HL-60 (cell line): ENCODE measurements at regions not wholly inside any gene's neighbourhood (a gene's known extent, or its start where the extent isn't known, plus 50 kb on each side); places are given as distances from the start of the nearest gene placed in this dataset.

Source experiments
- DNase-seq, 2 experiments: peaks; one replicate each; pipeline ENCODE4 v3.0.0-alpha.2; 2010 to 2020; ENCODE audit warnings: low read depth in 1 of 2, low spot score in 1 of 2
- H3K27ac ChIP-seq: fragments of 250-450 bp; sonication (Bioruptor Pico); replicated peaks from 2 replicates; pipeline ENCODE4 v1.5.1; 2020; ENCODE audit warnings: mild to moderate bottlenecking, moderate library complexity
- H3K27me3 ChIP-seq: fragments of 250-450 bp; sonication (Bioruptor Pico); 2 replicates; pipeline ENCODE4 v1.5.1; 2021; ENCODE audit warnings: mild to moderate bottlenecking, moderate library complexity; ENCODE audit not compliant: insufficient read depth, poor library complexity, severe bottlenecking
- H3K4me3 ChIP-seq: replicated peaks from 2 replicates; pipeline ENCODE4 v1.5.1; 2011; ENCODE audit warnings: mild to moderate bottlenecking, control low read depth, low read length; ENCODE audit not compliant: insufficient read depth
- GABPA ChIP-seq: IDR thresholded peaks from 2 replicates; pipeline ENCODE4 v1.6.1; 2012; ENCODE audit warnings: low read depth
- POLR2AphosphoS5 ChIP-seq: IDR thresholded peaks from 2 replicates; pipeline ENCODE4 v1.6.1; 2012; ENCODE audit warnings: low read depth
- SPI1 ChIP-seq: IDR thresholded peaks from 2 replicates; pipeline ENCODE4 v1.6.1; 2012; ENCODE audit warnings: low read depth, mild to moderate bottlenecking, borderline replicate concordance
- TF ChIP-seq, protein P1 (sequence below): IDR thresholded peaks from one replicate; pipeline ENCODE4 v1.5.1; 2011; ENCODE audit warnings: low read length, control low read depth, inconsistent platforms; ENCODE audit not compliant: insufficient read depth
- TF ChIP-seq, protein P2 (sequence below): IDR thresholded peaks from 2 replicates; pipeline ENCODE4 v1.6.1; 2012; ENCODE audit warnings: low read depth; ENCODE audit not compliant: insufficient replicate concordance

DNA sequence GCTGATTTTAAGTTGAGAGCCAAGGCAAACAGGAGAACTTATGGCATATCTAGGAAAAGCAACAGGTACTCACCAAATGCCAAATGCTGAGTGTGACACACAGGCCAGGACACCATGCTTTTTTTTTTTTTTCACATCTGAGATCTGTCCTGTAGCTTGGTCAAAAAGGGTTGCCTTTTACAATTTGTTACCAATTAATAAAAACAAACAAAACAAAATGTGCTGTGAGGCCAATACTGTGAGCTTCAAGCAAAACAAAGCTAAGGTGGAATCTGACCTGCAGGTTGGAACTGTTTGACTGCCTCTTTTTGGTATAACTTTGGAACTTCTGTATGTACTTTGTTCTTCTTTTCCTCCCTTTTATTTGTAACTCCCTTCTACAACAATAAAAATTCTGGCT is 548.5 kb upstream of the IGFBP7 start:
- DNase-seq, result no peak
- no peaks in the 10 kb centered on the region for H3K27me3 ChIP-seq
- H3K4me3 ChIP-seq, result no peak overlapping the region
- H3K27ac ChIP-seq, result no peak overlapping the region
- TF ChIP-seq, protein P1, sequence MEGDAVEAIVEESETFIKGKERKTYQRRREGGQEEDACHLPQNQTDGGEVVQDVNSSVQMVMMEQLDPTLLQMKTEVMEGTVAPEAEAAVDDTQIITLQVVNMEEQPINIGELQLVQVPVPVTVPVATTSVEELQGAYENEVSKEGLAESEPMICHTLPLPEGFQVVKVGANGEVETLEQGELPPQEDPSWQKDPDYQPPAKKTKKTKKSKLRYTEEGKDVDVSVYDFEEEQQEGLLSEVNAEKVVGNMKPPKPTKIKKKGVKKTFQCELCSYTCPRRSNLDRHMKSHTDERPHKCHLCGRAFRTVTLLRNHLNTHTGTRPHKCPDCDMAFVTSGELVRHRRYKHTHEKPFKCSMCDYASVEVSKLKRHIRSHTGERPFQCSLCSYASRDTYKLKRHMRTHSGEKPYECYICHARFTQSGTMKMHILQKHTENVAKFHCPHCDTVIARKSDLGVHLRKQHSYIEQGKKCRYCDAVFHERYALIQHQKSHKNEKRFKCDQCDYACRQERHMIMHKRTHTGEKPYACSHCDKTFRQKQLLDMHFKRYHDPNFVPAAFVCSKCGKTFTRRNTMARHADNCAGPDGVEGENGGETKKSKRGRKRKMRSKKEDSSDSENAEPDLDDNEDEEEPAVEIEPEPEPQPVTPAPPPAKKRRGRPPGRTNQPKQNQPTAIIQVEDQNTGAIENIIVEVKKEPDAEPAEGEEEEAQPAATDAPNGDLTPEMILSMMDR, result no peak
- TF ChIP-seq GABPA (no peak), SPI1 (no peak), POLR2AphosphoS5 (no peak)
- TF ChIP-seq, protein P2, sequence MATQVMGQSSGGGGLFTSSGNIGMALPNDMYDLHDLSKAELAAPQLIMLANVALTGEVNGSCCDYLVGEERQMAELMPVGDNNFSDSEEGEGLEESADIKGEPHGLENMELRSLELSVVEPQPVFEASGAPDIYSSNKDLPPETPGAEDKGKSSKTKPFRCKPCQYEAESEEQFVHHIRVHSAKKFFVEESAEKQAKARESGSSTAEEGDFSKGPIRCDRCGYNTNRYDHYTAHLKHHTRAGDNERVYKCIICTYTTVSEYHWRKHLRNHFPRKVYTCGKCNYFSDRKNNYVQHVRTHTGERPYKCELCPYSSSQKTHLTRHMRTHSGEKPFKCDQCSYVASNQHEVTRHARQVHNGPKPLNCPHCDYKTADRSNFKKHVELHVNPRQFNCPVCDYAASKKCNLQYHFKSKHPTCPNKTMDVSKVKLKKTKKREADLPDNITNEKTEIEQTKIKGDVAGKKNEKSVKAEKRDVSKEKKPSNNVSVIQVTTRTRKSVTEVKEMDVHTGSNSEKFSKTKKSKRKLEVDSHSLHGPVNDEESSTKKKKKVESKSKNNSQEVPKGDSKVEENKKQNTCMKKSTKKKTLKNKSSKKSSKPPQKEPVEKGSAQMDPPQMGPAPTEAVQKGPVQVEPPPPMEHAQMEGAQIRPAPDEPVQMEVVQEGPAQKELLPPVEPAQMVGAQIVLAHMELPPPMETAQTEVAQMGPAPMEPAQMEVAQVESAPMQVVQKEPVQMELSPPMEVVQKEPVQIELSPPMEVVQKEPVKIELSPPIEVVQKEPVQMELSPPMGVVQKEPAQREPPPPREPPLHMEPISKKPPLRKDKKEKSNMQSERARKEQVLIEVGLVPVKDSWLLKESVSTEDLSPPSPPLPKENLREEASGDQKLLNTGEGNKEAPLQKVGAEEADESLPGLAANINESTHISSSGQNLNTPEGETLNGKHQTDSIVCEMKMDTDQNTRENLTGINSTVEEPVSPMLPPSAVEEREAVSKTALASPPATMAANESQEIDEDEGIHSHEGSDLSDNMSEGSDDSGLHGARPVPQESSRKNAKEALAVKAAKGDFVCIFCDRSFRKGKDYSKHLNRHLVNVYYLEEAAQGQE, result no peak

DNA sequence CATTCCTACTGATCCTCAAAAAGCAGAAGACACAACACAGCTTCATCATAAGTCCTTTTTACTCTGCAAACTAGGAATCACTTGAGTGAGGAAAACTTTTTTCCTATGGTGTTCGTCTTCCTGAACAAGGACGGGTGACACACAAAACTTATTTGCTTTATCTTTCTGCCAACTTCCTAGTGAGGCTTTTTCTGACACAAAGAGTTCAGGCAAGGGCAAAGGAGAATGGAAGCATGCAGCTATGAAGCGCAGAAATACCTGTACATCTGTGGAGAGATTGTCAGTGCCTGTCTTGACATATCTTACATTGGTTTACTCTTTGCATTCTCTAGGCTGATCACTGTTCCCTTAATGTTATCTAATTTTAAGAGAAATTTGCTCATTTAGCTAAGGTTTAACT is 548.0 kb upstream of the IGFBP7 start:
- Histone ChIP-seq H3K27me3 (no peaks in the 10 kb centered on the region), H3K4me3 (no peak overlapping the region), H3K27ac (no peak overlapping the region)
- DNase-seq, result no peak
- TF ChIP-seq GABPA (no peak), SPI1 (no peak), POLR2AphosphoS5 (no peak)
- TF ChIP-seq, protein P2, result no peak
- TF ChIP-seq, protein P1, result no peak

DNA sequence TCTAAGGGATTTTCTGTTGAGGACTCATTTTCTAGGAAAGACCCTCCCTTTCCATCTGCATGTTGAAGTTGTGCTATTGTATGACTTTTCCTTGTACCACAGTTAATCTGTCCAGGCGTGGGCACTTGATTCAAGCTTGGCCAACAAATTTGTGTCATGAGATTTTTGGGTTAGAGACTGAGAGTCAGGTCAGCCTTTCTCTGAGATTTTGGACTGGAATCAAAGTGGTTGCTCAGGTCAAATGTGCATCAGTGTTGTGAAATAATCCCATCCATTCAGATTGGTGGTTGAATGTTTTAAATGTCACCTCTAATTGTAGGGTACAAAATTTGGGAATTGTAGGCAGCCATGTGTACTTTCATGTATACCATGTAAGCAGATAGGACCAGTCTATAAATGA is 545.2 kb upstream of the IGFBP7 start:
- no peak overlapping the region for H3K27ac ChIP-seq
- DNase-seq, result no peak
- TF ChIP-seq, protein P2, result no peak
- TF ChIP-seq, protein P1, result no peak
- TF ChIP-seq GABPA (no peak), SPI1 (no peak), POLR2AphosphoS5 (no peak)
- H3K4me3 ChIP-seq, result no peak overlapping the region
- no peaks in the 10 kb centered on the region for H3K27me3 ChIP-seq
